Vagina (tissue), 2 donors: ENCODE measurements at regions not wholly inside any gene's neighbourhood (a gene's known extent, or its start where the extent isn't known, plus 50 kb on each side); places are given as distances from the start of the nearest gene placed in this dataset.

Source experiments
- POLR2A ChIP-seq, 2 donors: fragments of 450-650 bp; IDR thresholded peaks; one replicate each; pipeline ENCODE4 v1.6.1; 2017; ENCODE audit warnings: antibody characterized with exemption in 2 of 2, mild to moderate bottlenecking in 2 of 2, moderate library complexity in 2 of 2
- POLR2AphosphoS5 ChIP-seq, 2 donors: sonication (generic); formaldehyde crosslinking; IDR thresholded peaks; one replicate each; pipeline ENCODE4 v1.9.0; 2017; ENCODE audit warnings: antibody characterized with exemption in 2 of 2, mild to moderate bottlenecking in 2 of 2, low read depth in 1 of 2; ENCODE audit not compliant: insufficient read depth in 1 of 2
- TF ChIP-seq, protein P1 (sequence below), 3 experiments: fragments of 450-650 bp in 2 of 3; fragments of 200-600 bp in 1 of 3; sonication (generic) in 1 of 3; IDR thresholded peaks; one replicate each; pipeline ENCODE4 v1.5.1; 2017 to 2019; ENCODE audit warnings: antibody characterized with exemption in 3 of 3, mild to moderate bottlenecking in 2 of 3, moderate library complexity in 2 of 3

GRCh38 chr3:158012901-158013300 is 93.3 kb downstream of the SHOX2 start:
- TF ChIP-seq POLR2AphosphoS5 (IDR thresholded peaks at IDR 0.05; ENCODE audit: insufficient read depth in 1 of 2, low read depth in 1 of 2) (no peak), POLR2A (IDR thresholded peaks at IDR 0.05) (no peak)
- TF ChIP-seq, protein P1, sequence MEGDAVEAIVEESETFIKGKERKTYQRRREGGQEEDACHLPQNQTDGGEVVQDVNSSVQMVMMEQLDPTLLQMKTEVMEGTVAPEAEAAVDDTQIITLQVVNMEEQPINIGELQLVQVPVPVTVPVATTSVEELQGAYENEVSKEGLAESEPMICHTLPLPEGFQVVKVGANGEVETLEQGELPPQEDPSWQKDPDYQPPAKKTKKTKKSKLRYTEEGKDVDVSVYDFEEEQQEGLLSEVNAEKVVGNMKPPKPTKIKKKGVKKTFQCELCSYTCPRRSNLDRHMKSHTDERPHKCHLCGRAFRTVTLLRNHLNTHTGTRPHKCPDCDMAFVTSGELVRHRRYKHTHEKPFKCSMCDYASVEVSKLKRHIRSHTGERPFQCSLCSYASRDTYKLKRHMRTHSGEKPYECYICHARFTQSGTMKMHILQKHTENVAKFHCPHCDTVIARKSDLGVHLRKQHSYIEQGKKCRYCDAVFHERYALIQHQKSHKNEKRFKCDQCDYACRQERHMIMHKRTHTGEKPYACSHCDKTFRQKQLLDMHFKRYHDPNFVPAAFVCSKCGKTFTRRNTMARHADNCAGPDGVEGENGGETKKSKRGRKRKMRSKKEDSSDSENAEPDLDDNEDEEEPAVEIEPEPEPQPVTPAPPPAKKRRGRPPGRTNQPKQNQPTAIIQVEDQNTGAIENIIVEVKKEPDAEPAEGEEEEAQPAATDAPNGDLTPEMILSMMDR (IDR thresholded peaks at IDR 0.05) = no peak
